Esophagus squamous epithelium (tissue), 5 donors: ENCODE measurements at regions not wholly inside any gene's neighbourhood (a gene's known extent, or its start where the extent isn't known, plus 50 kb on each side); places are given as distances from the start of the nearest gene placed in this dataset.

ENCODE experiments used
- DNase-seq: peaks from one replicate; lab custom pipeline; 2025; lab: John Stamatoyannopoulos, UW
- H3K27ac ChIP-seq, 4 donors: fragments of 200-600 bp; sonication (generic); one replicate each; pipeline ENCODE4 v1.5.1; 2016 to 2019; ENCODE audit warnings: mild to moderate bottlenecking in 1 of 4
- H3K27me3 ChIP-seq, 4 donors: fragments of 200-600 bp; sonication (generic); 1 replicate in 3 of 4; 2 replicates in 1 of 4; pipeline versions ENCODE4 v1.5.1 to v1.6.0; 2017 to 2021; ENCODE audit warnings: antibody characterized with exemption in 1 of 4
- H3K36me3 ChIP-seq, 3 donors: fragments of 200-600 bp; sonication (generic); one replicate each; pipeline ENCODE4 v1.5.1; 2016 to 2019
- H3K4me1 ChIP-seq, 3 donors: fragments of 200-600 bp; sonication (generic); one replicate each; pipeline ENCODE4 v1.5.1; 2017 to 2019
- H3K4me3 ChIP-seq, 4 donors: fragments of 200-600 bp; sonication (generic); 1 replicate in 3 of 4; 2 replicates in 1 of 4; pipeline ENCODE4 v1.5.1; 2016 to 2019; ENCODE audit warnings: mild to moderate bottlenecking in 2 of 4, moderate library complexity in 1 of 4
- H3K9me3 ChIP-seq, 3 donors: fragments of 200-600 bp; sonication (generic); one replicate each; pipeline ENCODE4 v1.5.1; 2016 to 2019
- POLR2A ChIP-seq, 4 donors: fragments of 450-650 bp; IDR thresholded peaks; one replicate each; pipeline ENCODE4 v1.6.1; 2017; ENCODE audit warnings: antibody characterized with exemption in 4 of 4, mild to moderate bottlenecking in 4 of 4, moderate library complexity in 3 of 4
- WGBS, 2 donors: methylation state at CpG; one replicate each; pipeline ENCODE4 v1.1.5; 2018; 5-methylcytosine and 5-hydroxymethylcytosine counted together
- intact Hi-C: fragments of 100-400 bp; cut with DNase I; formaldehyde crosslinking; loops from one replicate; pipeline ENCODE4 v1.15.0; 2022
- TF ChIP-seq, protein P1 (sequence below), 6 experiments: fragments of 450-650 bp in 4 of 6; fragments of 200-600 bp in 2 of 6; sonication (generic) in 2 of 6; IDR thresholded peaks; one replicate each; pipeline ENCODE4 v1.5.1; 2016 to 2019; ENCODE audit warnings: antibody characterized with exemption in 6 of 6, mild to moderate bottlenecking in 4 of 6, moderate library complexity in 4 of 6
- donor health status: DM: yes; HTN: yes; CAD: no.

DNA sequence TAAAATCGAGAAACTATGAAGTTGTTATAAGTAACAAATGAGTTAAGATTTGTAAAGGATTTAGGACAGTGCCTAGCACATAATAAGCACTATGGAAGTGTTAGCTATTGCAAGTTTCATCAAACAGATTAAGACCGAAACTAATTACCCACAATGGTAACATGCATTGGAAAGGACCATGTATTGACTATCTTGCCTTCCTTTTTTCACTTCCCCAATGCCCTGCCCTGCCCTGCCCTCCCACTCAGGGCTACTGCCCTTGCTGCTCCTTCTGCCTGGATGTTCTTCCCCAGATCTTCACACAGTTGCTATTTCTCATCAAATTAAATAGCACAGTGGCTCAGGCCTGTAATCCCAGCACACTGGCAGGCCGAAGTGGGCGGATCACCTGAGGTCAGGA is 202.1 kb upstream of the PSMD7 start:
- Histone ChIP-seq H3K36me3 (no peaks in the 10 kb centered on the region), H3K9me3 (no peaks in the 10 kb centered on the region), H3K4me1 (no peaks in the 10 kb centered on the region), H3K27ac (no peak overlapping the region), H3K27me3 (no peaks in the 10 kb centered on the region), H3K4me3 (no peak overlapping the region)
- intact Hi-C loops: no loop called here
- TF ChIP-seq, protein P1, sequence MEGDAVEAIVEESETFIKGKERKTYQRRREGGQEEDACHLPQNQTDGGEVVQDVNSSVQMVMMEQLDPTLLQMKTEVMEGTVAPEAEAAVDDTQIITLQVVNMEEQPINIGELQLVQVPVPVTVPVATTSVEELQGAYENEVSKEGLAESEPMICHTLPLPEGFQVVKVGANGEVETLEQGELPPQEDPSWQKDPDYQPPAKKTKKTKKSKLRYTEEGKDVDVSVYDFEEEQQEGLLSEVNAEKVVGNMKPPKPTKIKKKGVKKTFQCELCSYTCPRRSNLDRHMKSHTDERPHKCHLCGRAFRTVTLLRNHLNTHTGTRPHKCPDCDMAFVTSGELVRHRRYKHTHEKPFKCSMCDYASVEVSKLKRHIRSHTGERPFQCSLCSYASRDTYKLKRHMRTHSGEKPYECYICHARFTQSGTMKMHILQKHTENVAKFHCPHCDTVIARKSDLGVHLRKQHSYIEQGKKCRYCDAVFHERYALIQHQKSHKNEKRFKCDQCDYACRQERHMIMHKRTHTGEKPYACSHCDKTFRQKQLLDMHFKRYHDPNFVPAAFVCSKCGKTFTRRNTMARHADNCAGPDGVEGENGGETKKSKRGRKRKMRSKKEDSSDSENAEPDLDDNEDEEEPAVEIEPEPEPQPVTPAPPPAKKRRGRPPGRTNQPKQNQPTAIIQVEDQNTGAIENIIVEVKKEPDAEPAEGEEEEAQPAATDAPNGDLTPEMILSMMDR (IDR thresholded peaks at IDR 0.05): no peak
- TF ChIP-seq POLR2A (IDR thresholded peaks at IDR 0.05): no peak
- WGBS, 2 donors: 63 to 92% methylated on average over 3 to 4 of the region's 4 CpGs
- no peak for DNase-seq

DNA sequence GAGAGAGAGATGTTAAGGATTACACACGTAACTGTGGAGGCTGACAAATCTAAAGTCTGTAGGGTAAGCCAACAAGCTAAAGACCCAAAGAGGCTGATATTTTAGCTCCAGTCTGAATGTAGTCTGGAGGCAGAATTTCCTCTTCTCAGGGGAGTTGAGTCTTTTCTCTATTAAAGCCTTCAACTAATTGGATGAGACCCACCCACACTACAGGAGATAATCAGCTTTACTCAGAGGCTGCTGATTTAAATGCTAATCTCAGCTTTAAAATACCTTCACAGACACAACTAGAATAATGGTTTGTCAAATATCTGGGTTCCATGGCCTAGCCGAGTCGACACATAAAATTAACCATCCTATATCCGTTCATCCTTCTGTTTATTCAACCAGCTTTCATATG is 204.3 kb upstream of the PSMD7 start:
- no peak overlapping the region for H3K4me3 ChIP-seq
- H3K9me3 ChIP-seq: no peaks in the 10 kb centered on the region
- 85 to 91% methylated on average over 4 of the region's 4 CpGs for WGBS, 2 donors
- intact Hi-C loops: no loop called here
- H3K36me3 ChIP-seq: no peaks in the 10 kb centered on the region
- TF ChIP-seq POLR2A (IDR thresholded peaks at IDR 0.05): no peak
- TF ChIP-seq, protein P1 (IDR thresholded peaks at IDR 0.05): no peak
- no peaks in the 10 kb centered on the region for H3K4me1 ChIP-seq
- H3K27me3 ChIP-seq: no peaks in the 10 kb centered on the region
- DNase-seq: no peak
- no peak overlapping the region for H3K27ac ChIP-seq

DNA sequence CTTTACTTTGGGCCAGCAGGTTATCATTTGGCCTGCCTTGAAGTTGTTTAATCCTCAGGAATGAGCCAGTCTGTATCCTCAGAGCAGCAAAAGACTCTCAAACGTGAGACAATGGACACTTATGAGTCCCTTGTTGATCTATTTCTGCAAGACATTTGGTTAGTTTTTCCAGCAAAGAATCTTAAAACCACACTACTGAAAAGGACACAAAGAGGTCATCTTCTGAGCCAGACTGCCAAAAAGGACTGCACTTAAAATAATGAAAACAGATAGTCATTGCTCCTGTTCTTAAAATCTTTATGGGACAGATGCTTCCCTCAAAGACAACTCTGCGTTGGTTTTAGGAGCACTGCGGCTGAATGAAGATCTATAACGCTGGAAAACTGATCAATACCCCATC is 205.7 kb upstream of the PSMD7 start:
- TF ChIP-seq, protein P1 (IDR thresholded peaks at IDR 0.05): no peak
- no peak for TF ChIP-seq POLR2A (IDR thresholded peaks at IDR 0.05)
- DNase-seq: no peak
- Histone ChIP-seq H3K4me3 (no peak overlapping the region), H3K9me3 (no peaks in the 10 kb centered on the region), H3K27me3 (no peaks in the 10 kb centered on the region), H3K27ac (no peak overlapping the region), H3K36me3 (no peaks in the 10 kb centered on the region), H3K4me1 (no peaks in the 10 kb centered on the region)
- 62 to 67% methylated on average over 4 of the region's 4 CpGs for WGBS, 2 donors
- intact Hi-C loops: no loop called here

DNA sequence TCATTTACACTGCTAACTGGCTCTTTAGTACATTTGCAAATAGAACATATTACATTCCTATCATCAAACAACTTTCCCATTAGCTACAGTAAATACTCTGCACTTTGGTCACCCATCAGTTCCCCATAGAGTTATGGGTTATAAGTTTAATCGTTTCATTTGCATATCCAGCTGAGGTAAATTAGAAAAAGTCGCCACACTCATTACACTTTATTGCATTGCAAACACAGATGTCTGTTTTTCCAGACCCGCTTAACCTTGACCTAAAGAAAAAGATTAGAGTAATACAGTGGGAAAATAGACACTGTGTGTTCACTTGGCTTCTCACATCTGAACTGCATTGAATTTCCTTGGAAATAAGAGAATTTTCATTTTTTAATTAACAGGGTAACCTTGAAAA is 213.1 kb upstream of the PSMD7 start:
- TF ChIP-seq, protein P1 (IDR thresholded peaks at IDR 0.05): no peak
- no peak for TF ChIP-seq POLR2A (IDR thresholded peaks at IDR 0.05)
- intact Hi-C loops: no loop called here
- Histone ChIP-seq H3K27me3 (no peaks in the 10 kb centered on the region), H3K36me3 (no peaks in the 10 kb centered on the region), H3K27ac (no peak overlapping the region), H3K4me1 (no peaks in the 10 kb centered on the region), H3K9me3 (no peaks in the 10 kb centered on the region), H3K4me3 (no peak overlapping the region)
- DNase-seq: no peak
- 82 to 85% methylated on average over 3 of the region's 3 CpGs for WGBS, 2 donors

DNA sequence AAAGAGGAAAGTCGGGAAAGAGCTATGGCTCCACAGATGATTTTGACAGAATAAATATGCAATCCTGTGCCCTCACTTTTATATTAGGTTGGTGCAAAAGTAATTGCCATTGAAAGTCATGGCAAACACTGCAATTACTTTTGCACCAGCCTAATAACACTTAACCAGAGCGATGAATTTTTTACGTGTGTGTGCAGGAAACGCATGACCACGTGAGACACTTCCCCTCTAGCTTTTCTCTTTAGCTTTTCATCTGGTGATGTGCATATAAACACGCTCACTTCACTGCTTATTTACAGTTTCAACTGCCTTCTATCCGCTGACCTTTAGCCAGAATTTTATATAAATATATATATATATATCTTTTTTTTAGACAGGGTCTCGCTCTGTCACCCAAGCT is 216.3 kb upstream of the PSMD7 start:
- WGBS, 2 donors: 55 to 67% methylated on average over 8 of the region's 8 CpGs
- H3K27ac ChIP-seq: no peak overlapping the region
- DNase-seq: no peak
- H3K4me3 ChIP-seq: no peak overlapping the region
- no peaks in the 10 kb centered on the region for H3K36me3 ChIP-seq
- no peaks in the 10 kb centered on the region for H3K4me1 ChIP-seq
- TF ChIP-seq, protein P1 (IDR thresholded peaks at IDR 0.05): no peak
- no peak for TF ChIP-seq POLR2A (IDR thresholded peaks at IDR 0.05)
- no peaks in the 10 kb centered on the region for H3K27me3 ChIP-seq
- peaks cover 0 to 4% (median 2%) of the 10 kb centered on the region in 3 donors for H3K9me3 ChIP-seq
- intact Hi-C loops: no loop called here
